Trophoblast cell (in vitro differentiated cells and primary cell): ENCODE measurements at regions not wholly inside any gene's neighbourhood (a gene's known extent, or its start where the extent isn't known, plus 50 kb on each side); places are given as distances from the start of the nearest gene placed in this dataset.

Experiments
- DNase-seq, 2 donors: peaks; one replicate each; pipeline ENCODE4 v3.0.0-alpha.2; 2016
- H2AFZ ChIP-seq: 2 replicates; pipeline ENCODE4 v1.6.1; 2013; ENCODE audit warnings: low read length, moderate library complexity, mild to moderate bottlenecking; ENCODE audit not compliant: insufficient read depth, poor library complexity
- H2AK5ac ChIP-seq: 2 replicates; pipeline ENCODE4 v1.6.1; 2013; ENCODE audit warnings: mild to moderate bottlenecking, low read length
- H2BK120ac ChIP-seq: 2 replicates; pipeline ENCODE4 v1.6.1; 2013; ENCODE audit warnings: low read length, mild to moderate bottlenecking, moderate library complexity; ENCODE audit not compliant: insufficient read depth, poor library complexity
- H2BK12ac ChIP-seq: 2 replicates; pipeline ENCODE4 v1.6.1; 2013; ENCODE audit warnings: mild to moderate bottlenecking, low read length, moderate library complexity
- H2BK5ac ChIP-seq: 2 replicates; pipeline ENCODE4 v1.6.1; 2013; ENCODE audit warnings: low read length, low read depth, moderate library complexity, mild to moderate bottlenecking; ENCODE audit not compliant: poor library complexity
- H3K14ac ChIP-seq: 2 replicates; pipeline ENCODE4 v1.6.1; 2013; ENCODE audit warnings: mild to moderate bottlenecking, low read length
- H3K18ac ChIP-seq: 2 replicates; pipeline ENCODE4 v1.6.1; 2013; ENCODE audit warnings: mild to moderate bottlenecking, low read length
- H3K23ac ChIP-seq: 2 replicates; pipeline ENCODE4 v1.6.1; 2013; ENCODE audit warnings: low read length
- H3K27ac ChIP-seq: 2 replicates; pipeline ENCODE4 v1.5.1; 2013; ENCODE audit warnings: low read depth, mild to moderate bottlenecking, inconsistent platforms, low read length, moderate library complexity
- H3K27me3 ChIP-seq: 2 replicates; pipeline ENCODE4 v1.6.1; 2013; ENCODE audit warnings: inconsistent platforms, mild to moderate bottlenecking, low read length, moderate library complexity; ENCODE audit not compliant: insufficient read depth
- H3K36me3 ChIP-seq, 2 experiments: 1 replicate in 1 of 2; 2 replicates in 1 of 2; pipeline ENCODE4 v1.6.1; 2013; ENCODE audit warnings: low read length in 2 of 2, mild to moderate bottlenecking in 2 of 2, moderate library complexity in 1 of 2; ENCODE audit not compliant: insufficient read depth in 2 of 2, control insufficient read depth in 1 of 2
- H3K4ac ChIP-seq: 2 replicates; pipeline ENCODE4 v1.6.1; 2013; ENCODE audit warnings: low read depth, mild to moderate bottlenecking, low read length, moderate library complexity
- H3K4me1 ChIP-seq, 2 experiments: 1 replicate in 1 of 2; 2 replicates in 1 of 2; pipeline ENCODE4 v1.6.1; 2013; ENCODE audit warnings: low read length in 2 of 2, mild to moderate bottlenecking in 2 of 2, moderate library complexity in 1 of 2; ENCODE audit not compliant: insufficient read depth in 2 of 2, control insufficient read depth in 1 of 2
- H3K4me2 ChIP-seq: 2 replicates; pipeline ENCODE4 v1.6.1; 2013; ENCODE audit warnings: inconsistent platforms, mild to moderate bottlenecking, low read length, moderate library complexity
- H3K4me3 ChIP-seq: 2 replicates; pipeline ENCODE4 v1.5.1; 2013; ENCODE audit warnings: mild to moderate bottlenecking, low read depth, low read length, inconsistent platforms
- H3K79me1 ChIP-seq: one replicate; pipeline ENCODE4 v1.6.1; 2013; ENCODE audit warnings: low read length
- H3K79me2 ChIP-seq: 2 replicates; pipeline ENCODE4 v1.6.1; 2013; ENCODE audit warnings: low read length, mild to moderate bottlenecking; ENCODE audit not compliant: control insufficient read depth, insufficient read depth, poor library complexity
- H3K9ac ChIP-seq: 2 replicates; pipeline ENCODE4 v1.6.1; 2013; ENCODE audit warnings: mild to moderate bottlenecking, low read length
- H3K9me3 ChIP-seq: 2 replicates; pipeline ENCODE4 v1.6.1; 2013; ENCODE audit warnings: low read depth, mild to moderate bottlenecking, control low read depth, inconsistent platforms, low read length; ENCODE audit not compliant: insufficient read depth
- H4K12ac ChIP-seq: 2 replicates; pipeline ENCODE4 v1.6.1; 2013; ENCODE audit warnings: low read depth, mild to moderate bottlenecking, low read length, moderate library complexity
- H4K8ac ChIP-seq: 2 replicates; pipeline ENCODE4 v1.6.1; 2013; ENCODE audit warnings: low read depth, mild to moderate bottlenecking, low read length, moderate library complexity
- H4K91ac ChIP-seq: one replicate; pipeline ENCODE4 v1.6.1; 2013; ENCODE audit warnings: low read depth, mild to moderate bottlenecking, low read length, moderate library complexity
- WGBS: extraction: QIAGEN DNeasy Blood & Tissue Kit; methylation state at CpG from one replicate; pipeline ENCODE4 v1.1.7; 2013; ENCODE audit warnings: missing lambda C conversion rate; ENCODE audit not compliant: insufficient read length, insufficient coverage; ENCODE audit errors: extremely low coverage; 5-methylcytosine and 5-hydroxymethylcytosine counted together

DNA sequence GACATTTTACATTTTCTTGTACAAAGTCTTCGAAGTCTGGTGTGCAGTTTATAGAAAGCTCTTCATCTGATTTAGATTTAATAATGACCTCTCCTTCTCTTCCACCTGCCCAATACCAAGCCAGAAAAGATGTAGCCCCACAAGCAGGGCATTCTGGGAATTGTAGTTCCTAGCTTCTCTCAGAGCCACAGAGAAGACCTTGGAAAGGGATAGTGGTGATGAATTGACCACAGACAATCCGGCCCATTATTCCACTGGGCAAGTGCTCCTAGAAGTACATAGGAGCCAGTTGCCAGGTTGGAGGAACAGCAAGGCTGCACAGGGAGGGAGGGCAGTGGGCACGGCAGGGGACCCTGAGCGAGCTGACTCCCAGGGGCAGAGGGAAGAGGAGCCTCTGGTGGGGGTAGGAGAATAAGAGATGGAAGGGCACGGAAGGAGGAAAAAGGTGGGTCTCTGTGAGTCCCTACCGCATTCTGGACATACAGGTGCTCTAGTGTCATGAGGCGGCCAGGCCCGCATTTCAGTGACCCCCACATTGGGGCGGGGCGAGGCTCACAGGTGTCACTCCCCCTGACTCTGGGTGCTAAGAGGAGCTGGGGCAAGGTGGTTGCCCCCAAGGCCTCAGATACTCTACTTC, 152.5 kb upstream of the HAAO start:
- WGBS: no CpG with 5 or more reads among the region's 10 CpGs
- H3K36me3 ChIP-seq: no peaks in the 10 kb centered on the region
- H3K9me3 ChIP-seq: no peaks in the 10 kb centered on the region
- H3K4me1 ChIP-seq: peaks cover 0 to 5% of the 10 kb centered on the region in 2 experiments
- H3K27me3 ChIP-seq: no peaks in the 10 kb centered on the region
- no peak overlapping the region for H3K4me2 ChIP-seq
- no peaks in the 10 kb centered on the region for H3K79me1 ChIP-seq
- H4K91ac ChIP-seq: no peak overlapping the region
- no peak overlapping the region for H4K12ac ChIP-seq
- no peak overlapping the region for H3K23ac ChIP-seq
- no peaks in the 10 kb centered on the region for H3K79me2 ChIP-seq
- H2BK120ac ChIP-seq: no peak overlapping the region
- no peak for DNase-seq
- no peak overlapping the region for H2BK5ac ChIP-seq
- no peak overlapping the region for H3K14ac ChIP-seq
- no peak overlapping the region for H2AK5ac ChIP-seq
- no peak overlapping the region for H2BK12ac ChIP-seq
- H3K4ac ChIP-seq: no peak overlapping the region
- H3K27ac ChIP-seq: no peak overlapping the region
- no peak overlapping the region for H3K9ac ChIP-seq
- no peak overlapping the region for H4K8ac ChIP-seq
- H2AFZ ChIP-seq: no peak overlapping the region
- no peak overlapping the region for H3K18ac ChIP-seq
- H3K4me3 ChIP-seq: no peak overlapping the region

DNA sequence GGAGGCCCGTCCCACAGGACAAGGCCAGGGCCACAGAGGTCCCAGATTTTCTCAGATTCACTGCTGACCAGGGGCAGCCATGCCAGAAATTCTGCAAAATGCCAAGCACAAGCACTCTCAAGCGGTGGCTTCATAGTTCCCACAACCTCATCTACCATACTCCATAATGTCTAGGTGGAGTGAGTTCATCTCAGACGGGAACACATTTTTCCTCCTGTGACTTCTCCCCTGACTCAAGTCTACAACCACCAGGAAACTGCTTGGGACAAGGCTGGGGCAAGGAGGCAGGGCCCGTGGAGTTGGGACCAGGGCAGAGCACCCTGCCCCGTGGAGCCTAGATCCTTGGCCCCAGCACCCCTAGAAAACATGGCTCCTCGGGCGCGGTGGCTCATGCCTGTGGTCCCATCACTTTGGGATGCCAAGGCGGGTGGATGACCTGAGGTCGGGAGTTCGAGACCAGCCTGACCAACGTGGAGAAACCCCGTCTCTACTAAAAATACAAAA, 150.7 kb upstream of the HAAO start:
- H4K8ac ChIP-seq: no peak overlapping the region
- no CpG with 5 or more reads among the region's 13 CpGs for WGBS

DNA sequence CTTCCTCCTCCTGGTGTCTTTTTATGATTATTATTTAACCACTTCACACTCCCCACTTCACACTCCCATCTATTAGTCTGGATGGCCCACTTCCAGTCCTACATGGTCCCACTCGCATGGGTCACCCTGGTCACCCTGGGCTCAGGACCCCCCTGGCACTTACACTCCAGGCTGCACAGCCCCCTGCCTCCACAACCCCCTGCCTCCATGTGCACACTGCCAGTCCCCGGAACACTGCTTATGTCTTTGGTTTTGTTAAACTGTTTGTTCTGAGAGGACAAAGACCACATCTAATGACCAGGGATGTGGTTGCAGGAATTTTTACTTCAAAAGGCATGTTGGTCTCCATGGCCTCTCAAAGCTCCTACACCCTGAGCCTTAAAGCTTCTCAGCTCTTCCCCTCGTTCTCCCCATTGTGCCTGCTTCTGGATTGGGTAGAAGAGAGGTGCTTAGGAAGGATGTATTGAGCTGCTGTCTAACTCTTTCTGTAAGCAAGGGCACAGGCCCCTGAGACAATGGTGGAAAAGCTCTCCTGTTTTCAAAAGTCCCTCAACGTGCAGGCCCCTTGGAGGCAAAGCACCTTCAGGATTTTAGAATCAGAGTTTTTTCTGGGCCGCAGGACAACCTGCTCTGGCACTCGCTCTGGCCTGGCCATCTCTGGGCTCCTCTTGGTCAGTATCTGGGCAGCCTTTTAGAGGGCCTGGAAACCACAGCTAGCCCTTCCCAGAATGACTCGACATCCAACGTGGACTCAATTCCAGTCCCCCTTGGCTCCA, 150.0 kb upstream of the HAAO start:
- Histone ChIP-seq H3K79me2 (no peaks in the 10 kb centered on the region), H2BK12ac (no peak overlapping the region), H4K8ac (no peak overlapping the region), H2AK5ac (no peak overlapping the region), H3K36me3 (no peaks in the 10 kb centered on the region), H3K18ac (no peak overlapping the region), H4K91ac (no peak overlapping the region), H3K27ac (no peak overlapping the region), H3K23ac (no peak overlapping the region), H3K9me3 (no peaks in the 10 kb centered on the region), H3K79me1 (no peaks in the 10 kb centered on the region), H4K12ac (no peak overlapping the region), H2AFZ (no peak overlapping the region), H3K27me3 (no peaks in the 10 kb centered on the region), H3K14ac (no peak overlapping the region), H2BK5ac (no peak overlapping the region), H2BK120ac (no peak overlapping the region), H3K4ac (no peak overlapping the region), H3K4me1 (peaks cover 3 to 8% of the 10 kb centered on the region in 2 experiments), H3K4me3 (no peak overlapping the region), H3K9ac (no peak overlapping the region), H3K4me2 (no peak overlapping the region)
- no CpG with 5 or more reads among the region's 8 CpGs for WGBS
- DNase-seq: no peak

More for the DNA sequence above, 150.7 kb upstream of the HAAO start:
- Histone ChIP-seq H2AFZ (no peak overlapping the region), H2AK5ac (no peak overlapping the region), H3K27ac (no peak overlapping the region), H3K9ac (no peak overlapping the region), H3K79me2 (no peaks in the 10 kb centered on the region), H3K4me1 (peaks cover 3 to 5% of the 10 kb centered on the region in 2 experiments), H3K14ac (no peak overlapping the region), H4K91ac (no peak overlapping the region), H4K12ac (no peak overlapping the region), H3K4me2 (no peak overlapping the region), H3K4ac (no peak overlapping the region), H3K36me3 (no peaks in the 10 kb centered on the region), H3K79me1 (no peaks in the 10 kb centered on the region), H2BK120ac (no peak overlapping the region), H2BK5ac (no peak overlapping the region), H3K23ac (no peak overlapping the region), H3K9me3 (no peaks in the 10 kb centered on the region), H2BK12ac (no peak overlapping the region), H3K4me3 (no peak overlapping the region), H3K27me3 (no peaks in the 10 kb centered on the region), H3K18ac (no peak overlapping the region)
- no peak for DNase-seq

DNA sequence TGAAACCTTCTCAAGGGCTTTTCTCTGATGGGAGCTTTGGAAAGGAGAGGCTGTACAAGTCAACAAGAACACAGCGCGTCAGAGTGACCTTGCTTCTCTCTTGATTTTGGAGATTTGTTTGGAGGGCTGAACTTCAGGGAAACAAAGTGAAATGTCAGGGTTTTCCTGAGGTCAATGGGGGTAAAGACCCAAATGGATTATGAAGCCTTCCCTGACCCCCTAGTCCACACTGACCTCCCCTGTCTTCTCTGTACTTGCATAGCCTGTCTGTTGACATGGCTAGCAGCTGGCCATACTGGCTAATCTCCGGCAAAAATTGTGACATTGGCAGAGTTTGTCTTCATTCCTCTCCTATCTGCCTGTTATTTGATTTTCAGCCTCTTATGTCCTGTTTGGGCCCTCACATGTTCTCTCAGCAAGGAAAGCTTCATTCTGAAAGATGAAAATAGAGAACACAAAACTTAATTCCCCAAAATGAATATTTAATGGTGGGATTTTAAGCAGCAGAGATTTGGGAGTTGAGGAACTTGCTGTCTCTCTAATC, 149.3 kb upstream of the HAAO start:
- H3K27ac ChIP-seq: no peak overlapping the region
- H3K27me3 ChIP-seq: no peaks in the 10 kb centered on the region
- no peak for DNase-seq
- H2AFZ ChIP-seq: no peak overlapping the region
- no peak overlapping the region for H2AK5ac ChIP-seq
- peaks cover 8 to 14% of the 10 kb centered on the region in 2 experiments for H3K4me1 ChIP-seq
- H3K4me3 ChIP-seq: no peak overlapping the region
- H3K79me1 ChIP-seq: no peaks in the 10 kb centered on the region
- no peaks in the 10 kb centered on the region for H3K36me3 ChIP-seq
- H2BK5ac ChIP-seq: no peak overlapping the region
- no peak overlapping the region for H3K23ac ChIP-seq
- no peak overlapping the region for H3K4me2 ChIP-seq
- H3K79me2 ChIP-seq: no peaks in the 10 kb centered on the region
- H3K18ac ChIP-seq: no peak overlapping the region
- H2BK12ac ChIP-seq: no peak overlapping the region
- WGBS: no CpG with 5 or more reads among the region's 3 CpGs
- H3K4ac ChIP-seq: no peak overlapping the region
- no peaks in the 10 kb centered on the region for H3K9me3 ChIP-seq
- no peak overlapping the region for H4K8ac ChIP-seq
- no peak overlapping the region for H3K9ac ChIP-seq
- H4K91ac ChIP-seq: no peak overlapping the region
- H2BK120ac ChIP-seq: no peak overlapping the region
- H3K14ac ChIP-seq: no peak overlapping the region
- H4K12ac ChIP-seq: no peak overlapping the region
